HEK293T (cell line): ENCODE measurements at regions not wholly inside any gene's neighbourhood (a gene's known extent, or its start where the extent isn't known, plus 50 kb on each side); places are given as distances from the start of the nearest gene placed in this dataset.

Experiments used
- FOXK2 ChIP-seq: fragments of 450-650 bp; IDR thresholded peaks from 2 replicates; pipeline ENCODE4 v1.6.1; 2016; ENCODE audit warnings: mild to moderate bottlenecking
- PKNOX1 ChIP-seq: fragments of 450-650 bp; IDR thresholded peaks from 2 replicates; pipeline ENCODE4 v1.6.1; 2016
- SP1 ChIP-seq: fragments of 450-650 bp; IDR thresholded peaks from 2 replicates; pipeline ENCODE4 v1.6.1; 2017
- TARDBP ChIP-seq: fragments of 450-650 bp; IDR thresholded peaks from 2 replicates; pipeline ENCODE4 v1.6.1; 2016

DNA sequence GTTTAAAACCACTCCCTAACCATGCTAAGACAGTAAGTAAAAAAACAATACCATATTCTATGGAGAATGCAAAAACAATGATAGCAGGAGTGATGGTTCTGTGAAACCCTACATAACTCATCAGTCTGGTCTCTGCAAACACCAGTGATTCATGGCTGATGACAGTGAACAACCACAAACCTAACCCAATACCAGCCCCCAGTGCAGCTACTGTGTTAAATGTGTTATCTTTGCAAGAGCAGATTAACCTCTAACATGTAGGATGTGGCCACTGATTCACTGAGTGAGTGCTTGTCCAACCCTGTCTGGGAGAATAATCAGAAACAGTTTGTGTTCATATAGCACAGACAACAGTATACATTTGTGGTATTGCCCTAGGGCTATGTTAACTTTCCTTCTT is 100.2 kb upstream of the COG2 start:
- TF ChIP-seq FOXK2 (no peak), PKNOX1 (no peak), SP1 (no peak), TARDBP (no peak)
